ENCODE measurements at regions not wholly inside any gene's neighbourhood (a gene's known extent, or its start where the extent isn't known, plus 50 kb on each side); places are given as distances from the start of the nearest gene placed in this dataset.

- intact Hi-C loops (cut with micrococcal nuclease; ENCODE audit: unreplicated experiment): no loop called here
- no peak for ATAC-seq
- TF ChIP-seq TCF7L2 (IDR thresholded peaks at IDR 0.05; ENCODE audit: low read depth, low read length): no peak
- TF ChIP-seq SIN3A (IDR thresholded peaks at IDR 0.05; ENCODE audit: borderline replicate concordance, insufficient read depth, low read depth, low read length): no peak
- no peak for TF ChIP-seq CTCF (IDR thresholded peaks at IDR 0.05)
- no peak for DNase-seq (ENCODE audit: low read depth, low spot score)
- BruUV-seq (replicated peaks): no TSS peak
- H3K9me3 ChIP-seq (ENCODE audit: control insufficient read depth, insufficient read depth, low read depth, low read length): no peaks in the 10 kb centered on the region
- no peaks in the 10 kb centered on the region for H3K36me3 ChIP-seq (ENCODE audit: control insufficient read depth, insufficient read depth, low read length)
- POLR2A ChIA-PET: no interaction called here
- no peaks in the 10 kb centered on the region for H3K27me3 ChIP-seq (ENCODE audit: control insufficient read depth, insufficient read depth, low read length)
- H3K4me1 ChIP-seq (ENCODE audit: control insufficient read depth, insufficient read depth, low read length): no peaks in the 10 kb centered on the region
- H3K4me3 ChIP-seq (ENCODE audit: low read depth in 2 of 2, low read length in 2 of 2): no peak overlapping the region
- no peak overlapping the region for H3K27ac ChIP-seq (ENCODE audit: low read length)
- in situ Hi-C loops (cut with HindIII; ENCODE audit: low pct_unique_long_range_greater_than_20kb, low sequenced_read_pairs): no loop called here
- CTCF ChIA-PET: no interaction called here
These were observed 362.4 kb downstream of the UTRN start for GRCh38 chr6:144647406-144647964.

- in situ Hi-C loops (cut with HindIII; ENCODE audit: low pct_unique_long_range_greater_than_20kb, low sequenced_read_pairs) (no loop called here), intact Hi-C loops (cut with micrococcal nuclease; ENCODE audit: unreplicated experiment) (no loop called here)
- BruUV-seq (replicated peaks): no TSS peak
- H3K9me3 ChIP-seq (ENCODE audit: control insufficient read depth, insufficient read depth, low read depth, low read length): no peaks in the 10 kb centered on the region
- H3K4me3 ChIP-seq (ENCODE audit: low read depth in 2 of 2, low read length in 2 of 2): no peak overlapping the region
- ATAC-seq (no peak), DNase-seq (ENCODE audit: low read depth, low spot score) (no peak)
- ChIA-PET CTCF (no interaction called here), POLR2A (no interaction called here)
- H3K27me3 ChIP-seq (ENCODE audit: control insufficient read depth, insufficient read depth, low read length): no peaks in the 10 kb centered on the region
- no peak overlapping the region for H3K27ac ChIP-seq (ENCODE audit: low read length)
- no peaks in the 10 kb centered on the region for H3K36me3 ChIP-seq (ENCODE audit: control insufficient read depth, insufficient read depth, low read length)
- H3K4me1 ChIP-seq (ENCODE audit: control insufficient read depth, insufficient read depth, low read length): no peaks in the 10 kb centered on the region
- TF ChIP-seq REST (IDR thresholded peaks at IDR 0.05; ENCODE audit: insufficient read depth in 1 of 2, low read depth in 2 of 2, low read length in 1 of 2) (no peak), TCF7L2 (IDR thresholded peaks at IDR 0.05; ENCODE audit: low read depth, low read length) (no peak), CTCF (IDR thresholded peaks at IDR 0.05) (no peak), SIN3A (IDR thresholded peaks at IDR 0.05; ENCODE audit: borderline replicate concordance, insufficient read depth, low read depth, low read length) (no peak), POLR2AphosphoS5 (IDR thresholded peaks at IDR 0.05; ENCODE audit: low read depth, low read length) (no peak)
These were observed 363.0 kb downstream of the UTRN start for GRCh38 chr6:144647971-144648651.
